Esophagus muscularis mucosa (tissue), 4 donors: ENCODE measurements at regions not wholly inside any gene's neighbourhood (a gene's known extent, or its start where the extent isn't known, plus 50 kb on each side); places are given as distances from the start of the nearest gene placed in this dataset.

ENCODE experiments used
- DNase-seq: peaks from one replicate; pipeline ENCODE4 v3.0.0-alpha.2; 2017; ENCODE audit errors: extremely low spot score
- H3K27ac ChIP-seq, 4 donors: fragments of 200-600 bp; sonication (generic); replicated peaks in 1 of 4; 1 replicate in 3 of 4; 2 replicates in 1 of 4; pipeline ENCODE4 v1.5.1; 2016 to 2019; ENCODE audit warnings: mild to moderate bottlenecking in 1 of 4
- H3K27me3 ChIP-seq, 4 donors: fragments of 200-600 bp; sonication (generic); one replicate each; pipeline versions ENCODE4 v1.5.1 to v1.6.0; 2016 to 2019
- H3K36me3 ChIP-seq, 4 donors: fragments of 200-600 bp; sonication (generic); one replicate each; pipeline ENCODE4 v1.5.1; 2016 to 2019
- H3K4me1 ChIP-seq, 4 donors: fragments of 200-600 bp; sonication (generic); one replicate each; pipeline ENCODE4 v1.5.1; 2016 to 2019
- H3K4me3 ChIP-seq, 4 donors: fragments of 200-600 bp; sonication (generic); 1 replicate in 2 of 4; 2 replicates in 2 of 4; pipeline ENCODE4 v1.5.1; 2016 to 2019; ENCODE audit warnings: mild to moderate bottlenecking in 4 of 4, moderate library complexity in 1 of 4
- H3K9me3 ChIP-seq, 4 donors: fragments of 200-600 bp; sonication (generic); 1 replicate in 3 of 4; 2 replicates in 1 of 4; pipeline ENCODE4 v1.5.1; 2016 to 2019
- EP300 ChIP-seq: sonication (generic); formaldehyde crosslinking; IDR thresholded peaks from one replicate; pipeline ENCODE4 v1.6.1; 2017; ENCODE audit warnings: antibody characterized with exemption
- POLR2A ChIP-seq: fragments of 450-650 bp; IDR thresholded peaks from one replicate; pipeline ENCODE4 v1.6.1; 2017; ENCODE audit warnings: antibody characterized with exemption, moderate library complexity, mild to moderate bottlenecking, low read depth
- POLR2AphosphoS5 ChIP-seq, 2 donors: sonication (generic); formaldehyde crosslinking; IDR thresholded peaks; one replicate each; pipeline ENCODE4 v1.6.1; 2017; ENCODE audit warnings: antibody characterized with exemption in 2 of 2
- WGBS: methylation state at CpG from one replicate; pipeline ENCODE4 v1.1.5; 2018; 5-methylcytosine and 5-hydroxymethylcytosine counted together
- intact Hi-C: fragments of 100-400 bp; cut with DNase I; formaldehyde crosslinking; loops from one replicate; pipeline ENCODE4 v1.15.1; 2023
- TF ChIP-seq, protein P1 (sequence below), 3 experiments: fragments of 200-600 bp in 2 of 3; fragments of 450-650 bp in 1 of 3; sonication (generic) in 2 of 3; IDR thresholded peaks; one replicate each; pipeline ENCODE4 v1.5.1; 2017 to 2019; ENCODE audit warnings: antibody characterized with exemption in 3 of 3, mild to moderate bottlenecking in 2 of 3, moderate library complexity in 1 of 3

DNA sequence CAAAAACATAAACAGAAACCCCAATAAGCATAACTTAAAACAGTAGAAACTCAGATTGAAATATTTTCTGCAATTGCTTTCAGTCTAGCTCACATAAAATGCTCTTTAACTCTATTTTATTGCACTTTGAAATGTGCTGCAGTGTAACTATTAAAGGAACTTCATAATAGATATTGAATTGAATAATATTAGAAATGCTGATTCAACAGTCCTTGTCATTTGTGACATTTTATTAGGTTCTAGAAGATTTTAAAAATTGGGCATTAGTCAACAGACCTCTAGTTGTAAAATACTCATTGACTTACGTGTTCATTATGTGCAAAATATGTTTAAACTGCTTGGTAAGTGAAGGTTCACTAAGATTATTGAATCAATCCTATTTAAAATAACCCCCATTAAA, 1422.3 kb downstream of the PLA2G4A start:
- Histone ChIP-seq H3K27ac (no peak overlapping the region), H3K9me3 (peaks cover 0 to 5% (median 0%) of the 10 kb centered on the region in 4 donors), H3K27me3 (no peaks in the 10 kb centered on the region), H3K4me3 (no peak overlapping the region), H3K4me1 (no peaks in the 10 kb centered on the region), H3K36me3 (no peaks in the 10 kb centered on the region)
- no peak for DNase-seq
- intact Hi-C loops, result no loop called here
- WGBS, result 95% methylated on average over 1 of the region's 1 CpG
- TF ChIP-seq POLR2AphosphoS5 (IDR thresholded peaks at IDR 0.05) (no peak), EP300 (no peak), POLR2A (no peak)
- TF ChIP-seq, protein P1, sequence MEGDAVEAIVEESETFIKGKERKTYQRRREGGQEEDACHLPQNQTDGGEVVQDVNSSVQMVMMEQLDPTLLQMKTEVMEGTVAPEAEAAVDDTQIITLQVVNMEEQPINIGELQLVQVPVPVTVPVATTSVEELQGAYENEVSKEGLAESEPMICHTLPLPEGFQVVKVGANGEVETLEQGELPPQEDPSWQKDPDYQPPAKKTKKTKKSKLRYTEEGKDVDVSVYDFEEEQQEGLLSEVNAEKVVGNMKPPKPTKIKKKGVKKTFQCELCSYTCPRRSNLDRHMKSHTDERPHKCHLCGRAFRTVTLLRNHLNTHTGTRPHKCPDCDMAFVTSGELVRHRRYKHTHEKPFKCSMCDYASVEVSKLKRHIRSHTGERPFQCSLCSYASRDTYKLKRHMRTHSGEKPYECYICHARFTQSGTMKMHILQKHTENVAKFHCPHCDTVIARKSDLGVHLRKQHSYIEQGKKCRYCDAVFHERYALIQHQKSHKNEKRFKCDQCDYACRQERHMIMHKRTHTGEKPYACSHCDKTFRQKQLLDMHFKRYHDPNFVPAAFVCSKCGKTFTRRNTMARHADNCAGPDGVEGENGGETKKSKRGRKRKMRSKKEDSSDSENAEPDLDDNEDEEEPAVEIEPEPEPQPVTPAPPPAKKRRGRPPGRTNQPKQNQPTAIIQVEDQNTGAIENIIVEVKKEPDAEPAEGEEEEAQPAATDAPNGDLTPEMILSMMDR (IDR thresholded peaks at IDR 0.05), result no peak

DNA sequence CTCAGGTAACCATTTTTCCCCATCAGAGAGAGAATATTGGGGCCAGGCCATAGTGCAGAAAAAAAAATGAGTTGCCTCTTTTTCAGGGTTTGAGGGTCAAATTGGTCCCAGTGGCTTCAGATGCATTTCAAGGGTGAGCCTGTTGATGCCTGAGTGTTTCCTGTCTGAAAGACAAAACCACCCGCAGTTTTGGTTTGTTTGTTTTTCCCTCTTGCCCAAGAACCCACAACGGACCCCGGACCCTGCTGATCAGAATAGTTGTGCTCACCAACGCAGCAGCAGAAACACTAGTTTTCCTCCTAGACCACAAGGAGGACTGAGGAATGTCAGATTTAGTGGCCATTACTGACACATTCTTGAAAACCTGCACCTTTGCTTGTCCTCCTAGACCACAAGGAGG, 1433.1 kb downstream of the PLA2G4A start:
- Histone ChIP-seq H3K36me3 (no peaks in the 10 kb centered on the region), H3K4me3 (no peak overlapping the region), H3K27ac (no peak overlapping the region), H3K27me3 (no peaks in the 10 kb centered on the region), H3K9me3 (peaks cover 0 to 19% (median 6%) of the 10 kb centered on the region in 4 donors), H3K4me1 (no peaks in the 10 kb centered on the region)
- TF ChIP-seq, protein P1 (IDR thresholded peaks at IDR 0.05), result no peak
- TF ChIP-seq EP300 (no peak), POLR2A (no peak)
- intact Hi-C loops, result no loop called here
- 83% methylated on average over 4 of the region's 4 CpGs for WGBS
- no peak for DNase-seq

GRCh38 chr1:188269956-188270355, 1441.2 kb downstream of the PLA2G4A start:
- WGBS, result 100% methylated on average over 1 of the region's 1 CpG
- no peak overlapping the region for H3K4me3 ChIP-seq
- H3K27me3 ChIP-seq, result no peaks in the 10 kb centered on the region
- no peak for TF ChIP-seq POLR2AphosphoS5 (IDR thresholded peaks at IDR 0.05)
- TF ChIP-seq, protein P1 (IDR thresholded peaks at IDR 0.05), result no peak
- TF ChIP-seq EP300, result no peak
- TF ChIP-seq POLR2A, result no peak
- H3K27ac ChIP-seq, result no peak overlapping the region
- intact Hi-C loops, result no loop called here
- no peaks in the 10 kb centered on the region for H3K9me3 ChIP-seq
- no peak for DNase-seq
- H3K36me3 ChIP-seq, result no peaks in the 10 kb centered on the region
- no peaks in the 10 kb centered on the region for H3K4me1 ChIP-seq

DNA sequence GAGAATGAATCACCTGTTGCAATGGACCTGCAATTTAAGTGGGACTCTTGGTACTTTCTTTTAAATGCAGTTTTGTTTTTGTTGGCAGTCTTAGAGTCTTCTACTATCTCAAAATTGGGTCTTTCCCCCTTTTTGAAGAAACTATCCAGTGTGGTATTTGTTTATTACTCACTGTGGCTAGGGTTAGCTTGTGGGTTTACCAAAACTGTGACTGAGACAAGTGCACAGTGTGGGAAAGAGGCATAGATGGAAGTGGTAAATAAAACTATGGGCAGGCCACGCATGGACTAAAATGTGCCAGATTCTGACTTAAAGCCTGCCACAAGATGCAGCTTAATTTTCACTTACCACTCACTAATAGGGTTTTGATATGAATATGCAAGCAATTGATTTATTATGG, 1441.7 kb downstream of the PLA2G4A start:
- Histone ChIP-seq H3K4me1 (no peaks in the 10 kb centered on the region), H3K27me3 (no peaks in the 10 kb centered on the region), H3K27ac (no peak overlapping the region), H3K4me3 (no peak overlapping the region), H3K9me3 (no peaks in the 10 kb centered on the region), H3K36me3 (no peaks in the 10 kb centered on the region)
- WGBS, result 95% methylated on average over 1 of the region's 1 CpG
- no peak for DNase-seq
- no peak for TF ChIP-seq POLR2A
- TF ChIP-seq, protein P1 (IDR thresholded peaks at IDR 0.05), result no peak
- TF ChIP-seq POLR2AphosphoS5 (IDR thresholded peaks at IDR 0.05), result no peak
- intact Hi-C loops, result no loop called here

- Histone ChIP-seq H3K36me3 (no peaks in the 10 kb centered on the region), H3K9me3 (no peaks in the 10 kb centered on the region), H3K27me3 (no peaks in the 10 kb centered on the region), H3K27ac (no peak overlapping the region), H3K4me3 (no peak overlapping the region), H3K4me1 (no peaks in the 10 kb centered on the region)
- no peak for TF ChIP-seq POLR2AphosphoS5 (IDR thresholded peaks at IDR 0.05)
- TF ChIP-seq EP300, result no peak
- no peak for TF ChIP-seq POLR2A
- TF ChIP-seq, protein P1 (IDR thresholded peaks at IDR 0.05), result no peak
- DNase-seq, result no peak
- 98% methylated on average over 1 of the region's 1 CpG for WGBS
- intact Hi-C loops, result no loop called here
These were observed 1449.0 kb downstream of the PLA2G4A start for GRCh38 chr1:188277771-188278170.
